GM12878 (cell line): ENCODE measurements at regions not wholly inside any gene's neighbourhood (a gene's known extent, or its start where the extent isn't known, plus 50 kb on each side); places are given as distances from the start of the nearest gene placed in this dataset.

Source experiments
- CREB1 ChIP-seq: IDR thresholded peaks from 2 replicates; pipeline ENCODE4 v1.6.1; 2012; ENCODE audit warnings: low read depth, mild to moderate bottlenecking, inconsistent platforms
- EZH2 ChIP-seq: IDR thresholded peaks from 2 replicates; pipeline ENCODE4 v1.6.1; 2012; ENCODE audit warnings: low read depth, mild to moderate bottlenecking, control low read depth, inconsistent platforms, low read length, borderline replicate concordance; ENCODE audit not compliant: control insufficient read depth
- POLR2AphosphoS5 ChIP-seq: IDR thresholded peaks from 2 replicates; pipeline ENCODE4 v1.6.1; 2011; ENCODE audit warnings: mild to moderate bottlenecking, low read length, inconsistent platforms
- ZNF207 ChIP-seq: fragments of 450-650 bp; IDR thresholded peaks from 2 replicates; pipeline ENCODE4 v1.6.1; 2014; ENCODE audit warnings: antibody characterized with exemption, mild to moderate bottlenecking, borderline replicate concordance
- ZNF24 ChIP-seq: fragments of 450-650 bp; IDR thresholded peaks from 2 replicates; pipeline ENCODE4 v1.6.1; 2017; ENCODE audit warnings: antibody characterized with exemption, mild to moderate bottlenecking
- ZNF274 ChIP-seq: IDR thresholded peaks from one replicate; pipeline ENCODE4 v1.8.0; 2011; ENCODE audit not compliant: insufficient read length, insufficient read depth
- TF ChIP-seq, protein P1 (sequence below): fragments of 450-650 bp; IDR thresholded peaks from 2 replicates; pipeline ENCODE4 v1.6.1; 2018; ENCODE audit warnings: borderline replicate concordance, mild to moderate bottlenecking; ENCODE audit not compliant: partially characterized antibody
- TF ChIP-seq, protein P2 (sequence below), 3 experiments: IDR thresholded peaks in 2 of 3; conservative IDR thresholded peaks in 1 of 3; 2 replicates each; pipeline ENCODE4 v1.5.1; 2011; ENCODE audit warnings: low read depth in 3 of 3, low read length in 3 of 3, mild to moderate bottlenecking in 3 of 3, control low read depth in 2 of 3, moderate library complexity in 2 of 3, inconsistent platforms in 1 of 3, mixed read lengths in 1 of 3; ENCODE audit not compliant: control insufficient read depth in 2 of 3, insufficient read depth in 1 of 3; ENCODE audit errors: extremely low read depth in 1 of 3

DNA sequence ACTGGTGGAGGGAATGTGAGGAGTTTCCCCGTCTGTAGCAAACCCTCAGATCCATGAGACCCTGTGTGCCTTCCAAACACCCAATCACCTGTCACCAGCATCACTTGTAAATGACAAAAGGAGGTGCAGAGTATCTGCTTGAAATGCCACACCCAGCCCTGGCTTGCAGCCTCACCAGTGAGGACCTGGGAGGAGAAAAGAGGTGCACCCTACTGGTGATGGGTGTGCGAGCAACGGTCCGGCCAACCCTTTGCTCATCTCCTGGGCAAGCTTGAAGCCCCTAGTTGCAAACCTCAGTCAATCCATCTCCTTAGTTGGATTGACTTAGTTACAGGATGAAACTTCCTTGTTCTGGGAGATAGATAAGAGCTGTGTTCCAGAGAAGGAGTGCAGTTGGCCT, 62.4 kb upstream of the WAPL start:
- no peak for TF ChIP-seq ZNF24
- TF ChIP-seq ZNF207: no peak
- TF ChIP-seq EZH2: no peak
- TF ChIP-seq, protein P1, sequence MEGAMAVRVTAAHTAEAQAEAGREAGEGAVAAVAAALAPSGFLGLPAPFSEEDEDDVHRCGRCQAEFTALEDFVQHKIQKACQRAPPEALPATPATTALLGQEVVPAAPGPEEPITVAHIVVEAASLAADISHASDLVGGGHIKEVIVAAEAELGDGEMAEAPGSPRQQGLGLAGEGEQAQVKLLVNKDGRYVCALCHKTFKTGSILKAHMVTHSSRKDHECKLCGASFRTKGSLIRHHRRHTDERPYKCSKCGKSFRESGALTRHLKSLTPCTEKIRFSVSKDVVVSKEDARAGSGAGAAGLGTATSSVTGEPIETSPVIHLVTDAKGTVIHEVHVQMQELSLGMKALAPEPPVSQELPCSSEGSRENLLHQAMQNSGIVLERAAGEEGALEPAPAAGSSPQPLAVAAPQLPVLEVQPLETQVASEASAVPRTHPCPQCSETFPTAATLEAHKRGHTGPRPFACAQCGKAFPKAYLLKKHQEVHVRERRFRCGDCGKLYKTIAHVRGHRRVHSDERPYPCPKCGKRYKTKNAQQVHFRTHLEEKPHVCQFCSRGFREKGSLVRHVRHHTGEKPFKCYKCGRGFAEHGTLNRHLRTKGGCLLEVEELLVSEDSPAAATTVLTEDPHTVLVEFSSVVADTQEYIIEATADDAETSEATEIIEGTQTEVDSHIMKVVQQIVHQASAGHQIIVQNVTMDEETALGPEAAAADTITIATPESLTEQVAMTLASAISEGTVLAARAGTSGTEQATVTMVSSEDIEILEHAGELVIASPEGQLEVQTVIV: no peak
- no peak for TF ChIP-seq POLR2AphosphoS5
- no peak for TF ChIP-seq ZNF274
- TF ChIP-seq, protein P2, sequence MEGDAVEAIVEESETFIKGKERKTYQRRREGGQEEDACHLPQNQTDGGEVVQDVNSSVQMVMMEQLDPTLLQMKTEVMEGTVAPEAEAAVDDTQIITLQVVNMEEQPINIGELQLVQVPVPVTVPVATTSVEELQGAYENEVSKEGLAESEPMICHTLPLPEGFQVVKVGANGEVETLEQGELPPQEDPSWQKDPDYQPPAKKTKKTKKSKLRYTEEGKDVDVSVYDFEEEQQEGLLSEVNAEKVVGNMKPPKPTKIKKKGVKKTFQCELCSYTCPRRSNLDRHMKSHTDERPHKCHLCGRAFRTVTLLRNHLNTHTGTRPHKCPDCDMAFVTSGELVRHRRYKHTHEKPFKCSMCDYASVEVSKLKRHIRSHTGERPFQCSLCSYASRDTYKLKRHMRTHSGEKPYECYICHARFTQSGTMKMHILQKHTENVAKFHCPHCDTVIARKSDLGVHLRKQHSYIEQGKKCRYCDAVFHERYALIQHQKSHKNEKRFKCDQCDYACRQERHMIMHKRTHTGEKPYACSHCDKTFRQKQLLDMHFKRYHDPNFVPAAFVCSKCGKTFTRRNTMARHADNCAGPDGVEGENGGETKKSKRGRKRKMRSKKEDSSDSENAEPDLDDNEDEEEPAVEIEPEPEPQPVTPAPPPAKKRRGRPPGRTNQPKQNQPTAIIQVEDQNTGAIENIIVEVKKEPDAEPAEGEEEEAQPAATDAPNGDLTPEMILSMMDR (IDR thresholded peaks at IDR 0.05 in 2 of 3, conservative IDR thresholded peaks at IDR 0.05 in 1 of 3; ENCODE audit: control insufficient read depth in 2 of 3, extremely low read depth in 1 of 3, insufficient read depth in 1 of 3, low read depth in 3 of 3, low read length in 3 of 3): peak; percentile 37 to 39 (median 38); a peak in 3 of 6 replicates
- no peak for TF ChIP-seq CREB1
